Vagina (tissue), 2 donors: ENCODE measurements at regions not wholly inside any gene's neighbourhood (a gene's known extent, or its start where the extent isn't known, plus 50 kb on each side); places are given as distances from the start of the nearest gene placed in this dataset.

Source experiments
- POLR2A ChIP-seq, 2 donors: fragments of 450-650 bp; IDR thresholded peaks; one replicate each; pipeline ENCODE4 v1.6.1; 2017; ENCODE audit warnings: antibody characterized with exemption in 2 of 2, mild to moderate bottlenecking in 2 of 2, moderate library complexity in 2 of 2
- POLR2AphosphoS5 ChIP-seq, 2 donors: sonication (generic); formaldehyde crosslinking; IDR thresholded peaks; one replicate each; pipeline ENCODE4 v1.9.0; 2017; ENCODE audit warnings: antibody characterized with exemption in 2 of 2, mild to moderate bottlenecking in 2 of 2, low read depth in 1 of 2; ENCODE audit not compliant: insufficient read depth in 1 of 2
- TF ChIP-seq, protein P1 (sequence below), 3 experiments: fragments of 450-650 bp in 2 of 3; fragments of 200-600 bp in 1 of 3; sonication (generic) in 1 of 3; IDR thresholded peaks; one replicate each; pipeline ENCODE4 v1.5.1; 2017 to 2019; ENCODE audit warnings: antibody characterized with exemption in 3 of 3, mild to moderate bottlenecking in 2 of 3, moderate library complexity in 2 of 3

DNA sequence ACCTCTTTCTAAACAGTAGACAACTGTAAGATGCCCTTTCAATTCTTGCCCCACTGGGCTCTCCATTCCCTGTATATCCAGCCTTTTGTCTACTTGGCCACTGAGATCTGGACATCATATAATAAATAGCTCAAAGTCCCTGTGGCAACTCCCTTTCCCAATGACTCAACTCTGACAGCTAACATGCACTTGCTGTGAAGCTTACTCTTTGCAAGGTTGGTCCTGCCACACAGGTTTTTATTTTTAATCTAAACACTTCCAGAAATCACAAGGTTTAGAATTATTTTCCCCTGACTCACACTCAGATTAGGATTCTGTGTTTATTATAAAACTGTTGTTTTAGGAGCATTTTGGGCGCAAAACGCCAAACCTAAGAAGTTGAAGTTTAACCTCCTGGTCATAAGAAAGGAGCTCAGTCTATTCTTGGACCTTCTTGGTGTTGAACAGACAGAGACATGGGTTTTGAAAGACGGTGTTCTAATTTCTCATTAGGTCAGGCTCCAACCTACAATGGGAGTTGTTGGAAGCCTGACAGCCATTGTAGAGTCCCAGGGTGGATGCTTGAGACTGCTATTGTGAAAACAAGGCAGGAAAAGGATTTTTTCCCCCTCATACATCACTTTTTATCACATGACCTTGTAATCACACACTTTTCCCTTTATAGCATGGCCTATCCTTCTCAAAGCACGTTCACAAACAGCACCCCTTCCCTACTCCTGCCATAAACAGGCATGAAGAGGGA is 124.7 kb upstream of the SERPINE2 start:
- TF ChIP-seq, protein P1, sequence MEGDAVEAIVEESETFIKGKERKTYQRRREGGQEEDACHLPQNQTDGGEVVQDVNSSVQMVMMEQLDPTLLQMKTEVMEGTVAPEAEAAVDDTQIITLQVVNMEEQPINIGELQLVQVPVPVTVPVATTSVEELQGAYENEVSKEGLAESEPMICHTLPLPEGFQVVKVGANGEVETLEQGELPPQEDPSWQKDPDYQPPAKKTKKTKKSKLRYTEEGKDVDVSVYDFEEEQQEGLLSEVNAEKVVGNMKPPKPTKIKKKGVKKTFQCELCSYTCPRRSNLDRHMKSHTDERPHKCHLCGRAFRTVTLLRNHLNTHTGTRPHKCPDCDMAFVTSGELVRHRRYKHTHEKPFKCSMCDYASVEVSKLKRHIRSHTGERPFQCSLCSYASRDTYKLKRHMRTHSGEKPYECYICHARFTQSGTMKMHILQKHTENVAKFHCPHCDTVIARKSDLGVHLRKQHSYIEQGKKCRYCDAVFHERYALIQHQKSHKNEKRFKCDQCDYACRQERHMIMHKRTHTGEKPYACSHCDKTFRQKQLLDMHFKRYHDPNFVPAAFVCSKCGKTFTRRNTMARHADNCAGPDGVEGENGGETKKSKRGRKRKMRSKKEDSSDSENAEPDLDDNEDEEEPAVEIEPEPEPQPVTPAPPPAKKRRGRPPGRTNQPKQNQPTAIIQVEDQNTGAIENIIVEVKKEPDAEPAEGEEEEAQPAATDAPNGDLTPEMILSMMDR (IDR thresholded peaks at IDR 0.05): no peak
- TF ChIP-seq POLR2A (IDR thresholded peaks at IDR 0.05) (no peak), POLR2AphosphoS5 (IDR thresholded peaks at IDR 0.05; ENCODE audit: insufficient read depth in 1 of 2, low read depth in 1 of 2) (no peak)
